ENCODE measurements at regions not wholly inside any gene's neighbourhood (a gene's known extent, or its start where the extent isn't known, plus 50 kb on each side); places are given as distances from the start of the nearest gene placed in this dataset.

GRCh38 chr5:133905424-133905823 is 63.0 kb downstream of the C5orf15 start:
- no peak for DNase-seq
- in situ Hi-C loops (cut with MboI; ENCODE audit: low pct_unique_long_range_greater_than_20kb, low sequenced_read_pairs): no loop called here

GRCh38 chr5:133904641-133905040 is 63.8 kb downstream of the C5orf15 start:
- DNase-seq: no peak
- in situ Hi-C loops (cut with MboI; ENCODE audit: low pct_unique_long_range_greater_than_20kb, low sequenced_read_pairs): no loop called here

DNA sequence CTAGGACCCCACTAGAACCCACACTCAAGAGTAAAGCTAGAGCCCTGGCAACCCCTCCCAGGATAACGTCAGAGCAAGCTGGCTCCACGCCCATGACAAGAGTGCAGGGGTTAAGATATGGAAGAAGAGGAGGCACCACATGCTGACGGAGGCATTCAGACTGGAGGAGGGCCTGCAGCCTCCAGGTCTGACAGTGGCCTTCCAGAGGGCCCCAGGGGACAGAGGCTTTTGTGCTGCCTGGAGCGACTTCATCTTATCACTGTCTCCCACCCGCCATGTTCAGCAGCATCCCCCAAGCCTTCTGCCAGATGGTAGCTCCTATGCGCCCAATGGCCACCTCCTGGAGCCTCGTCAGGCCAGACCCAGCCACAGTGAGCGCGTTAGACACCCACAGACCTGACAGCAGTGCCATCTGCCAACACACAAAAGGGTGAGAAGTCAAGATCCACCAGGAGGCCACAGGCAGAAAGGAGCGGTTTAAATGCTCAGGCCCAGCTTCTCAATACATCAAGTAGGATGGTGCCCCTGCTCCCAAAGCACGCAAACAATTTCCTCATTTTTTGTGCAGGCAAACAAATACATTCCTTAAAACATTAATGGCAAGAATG is 65.8 kb downstream of the C5orf15 start:
- in situ Hi-C loops (cut with MboI; ENCODE audit: low pct_unique_long_range_greater_than_20kb, low sequenced_read_pairs): no loop called here
- no peak for DNase-seq

DNA sequence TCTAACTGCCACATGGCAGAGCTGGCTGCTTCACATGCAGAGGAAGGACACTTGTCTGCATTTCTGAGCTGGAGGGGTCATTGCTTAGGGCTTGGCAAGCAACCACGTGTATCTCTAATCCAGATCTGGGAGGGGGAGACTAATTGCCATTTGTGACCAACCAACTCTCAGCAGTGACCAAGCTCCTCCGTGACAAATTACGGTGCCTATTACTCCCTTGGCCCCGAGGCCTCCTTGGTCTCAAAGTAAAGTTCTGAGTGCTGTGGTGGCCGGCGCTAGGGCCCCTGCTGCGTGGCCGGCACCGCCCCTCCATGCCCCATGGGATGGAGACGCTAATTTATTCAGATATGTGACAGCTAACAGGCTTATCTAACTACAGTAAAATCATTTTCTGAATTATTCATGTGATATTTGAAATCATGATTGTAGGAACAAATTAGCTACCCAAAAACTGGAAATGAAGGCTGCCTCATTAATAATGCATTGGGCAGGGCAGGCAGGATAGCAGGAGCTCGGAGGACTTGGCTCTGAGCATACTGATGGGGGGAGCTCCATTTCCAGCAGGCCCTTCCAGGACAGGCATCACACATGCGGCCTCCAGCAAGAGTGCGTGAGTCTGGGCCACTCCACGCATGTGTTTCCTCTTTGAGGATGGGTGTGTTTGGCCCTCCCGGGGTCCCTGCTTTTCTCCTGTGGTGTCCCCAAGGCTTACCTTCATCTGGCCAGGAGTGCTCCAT is 67.7 kb downstream of the C5orf15 start:
- in situ Hi-C loops (cut with MboI; ENCODE audit: low pct_unique_long_range_greater_than_20kb, low sequenced_read_pairs): no loop called here
- no peak for DNase-seq

DNA sequence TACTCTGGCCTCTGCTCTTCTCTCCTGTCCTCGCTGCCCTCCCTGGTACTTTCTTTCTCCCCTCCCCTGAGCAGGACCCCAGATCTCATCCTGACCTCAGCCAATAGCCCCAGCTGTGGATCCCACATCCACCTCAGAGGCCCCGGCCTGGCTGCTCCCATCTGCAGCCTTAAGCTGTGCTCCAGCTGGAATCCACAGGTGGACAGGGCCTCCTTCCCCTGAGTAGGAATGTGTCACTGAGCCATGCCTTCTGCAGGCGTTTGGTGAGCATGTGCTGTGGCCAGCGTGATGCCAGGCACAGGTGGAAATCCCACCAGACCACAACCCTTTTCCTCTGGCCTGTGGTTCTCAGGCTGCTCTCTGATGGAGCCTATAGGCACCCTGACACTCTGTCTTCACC is 68.9 kb downstream of the C5orf15 start:
- in situ Hi-C loops (cut with MboI; ENCODE audit: low pct_unique_long_range_greater_than_20kb, low sequenced_read_pairs): no loop called here

DNA sequence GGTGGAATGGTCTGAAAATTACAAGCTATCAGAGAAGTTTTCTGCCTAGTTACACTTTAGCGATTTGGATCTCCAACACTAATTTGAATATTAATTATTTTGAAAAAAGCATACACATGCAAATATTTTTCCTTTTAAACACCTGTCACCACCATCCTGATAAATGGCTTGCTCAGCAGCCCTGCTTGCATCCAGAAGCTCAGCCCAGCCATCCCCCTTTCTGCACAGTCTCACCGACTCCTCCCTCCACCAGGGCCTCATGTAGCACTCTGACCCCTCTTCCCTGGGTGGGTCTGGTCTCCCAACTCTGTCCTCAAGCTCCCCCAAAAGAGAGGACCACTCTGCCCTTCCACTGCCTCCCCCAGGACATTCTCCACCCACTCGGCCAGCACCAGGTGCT is 70.0 kb downstream of the C5orf15 start:
- in situ Hi-C loops (cut with MboI; ENCODE audit: low pct_unique_long_range_greater_than_20kb, low sequenced_read_pairs): no loop called here

More for the DNA sequence above, 68.9 kb downstream of the C5orf15 start:
- no peak for DNase-seq

DNA sequence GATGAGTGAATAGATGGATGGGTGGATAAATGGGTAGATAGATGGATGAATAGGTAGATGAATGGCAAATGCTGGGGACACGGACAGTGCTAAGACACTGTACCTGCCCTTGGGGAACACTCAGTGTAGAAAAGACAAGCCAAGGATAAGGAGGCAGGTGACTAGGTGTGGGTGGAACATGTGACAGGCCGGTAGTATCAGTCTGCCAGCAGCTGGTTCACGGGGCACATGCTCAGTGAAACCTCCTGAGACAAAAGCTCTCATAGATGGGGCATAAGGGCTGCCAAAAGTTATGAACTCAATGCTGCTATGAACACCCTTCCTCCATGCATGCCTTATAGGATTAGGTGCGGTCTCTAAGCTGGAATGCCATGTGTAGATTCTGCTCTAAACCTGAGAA is 71.0 kb downstream of the C5orf15 start:
- in situ Hi-C loops (cut with MboI; ENCODE audit: low pct_unique_long_range_greater_than_20kb, low sequenced_read_pairs): no loop called here
- DNase-seq: no peak

More for the DNA sequence above, 70.0 kb downstream of the C5orf15 start:
- DNase-seq: no peak

- DNase-seq: no peak
- in situ Hi-C loops (cut with MboI; ENCODE audit: low pct_unique_long_range_greater_than_20kb, low sequenced_read_pairs): no loop called here
These were observed 71.6 kb downstream of the C5orf15 start for GRCh38 chr5:133896873-133897272.

GRCh38 chr5:133895979-133896845 is 72.2 kb downstream of the C5orf15 start:
- no peak for DNase-seq
- in situ Hi-C loops (cut with MboI; ENCODE audit: low pct_unique_long_range_greater_than_20kb, low sequenced_read_pairs): no loop called here

GRCh38 chr5:133894143-133894542 is 74.3 kb downstream of the C5orf15 start:
- no peak for DNase-seq

DNA sequence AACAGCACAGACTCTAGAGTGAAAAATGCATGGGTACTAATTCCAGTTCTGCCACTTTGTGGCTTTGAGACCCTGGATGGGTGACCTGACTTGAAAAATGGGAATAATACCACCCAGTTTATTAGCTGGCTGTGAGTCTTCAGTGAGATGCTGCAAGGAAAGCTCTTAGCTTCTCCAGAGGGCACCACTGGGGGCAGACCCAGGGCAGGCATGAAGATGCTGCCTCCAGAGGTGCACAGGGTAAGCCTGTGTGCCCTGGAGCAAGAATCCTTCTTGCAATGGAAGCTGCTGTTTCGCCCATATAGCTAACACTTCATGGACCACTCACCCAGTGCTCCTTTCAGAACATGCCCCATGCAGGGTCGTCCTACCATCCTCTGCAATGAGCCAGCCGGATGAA is 75.7 kb downstream of the C5orf15 start:
- no peak for DNase-seq
- in situ Hi-C loops (cut with MboI; ENCODE audit: low pct_unique_long_range_greater_than_20kb, low sequenced_read_pairs): no loop called here

More at GRCh38 chr5:133894143-133894542, 74.3 kb downstream of the C5orf15 start:
- in situ Hi-C loops (cut with MboI; ENCODE audit: low pct_unique_long_range_greater_than_20kb, low sequenced_read_pairs): no loop called here

GRCh38 chr5:133892306-133892705 is 76.1 kb downstream of the C5orf15 start:
- in situ Hi-C loops (cut with MboI; ENCODE audit: low pct_unique_long_range_greater_than_20kb, low sequenced_read_pairs): no loop called here
- no peak for DNase-seq

GRCh38 chr5:133891390-133891789 is 77.0 kb downstream of the C5orf15 start:
- DNase-seq: no peak
- in situ Hi-C loops (cut with MboI; ENCODE audit: low pct_unique_long_range_greater_than_20kb, low sequenced_read_pairs): no loop called here

DNA sequence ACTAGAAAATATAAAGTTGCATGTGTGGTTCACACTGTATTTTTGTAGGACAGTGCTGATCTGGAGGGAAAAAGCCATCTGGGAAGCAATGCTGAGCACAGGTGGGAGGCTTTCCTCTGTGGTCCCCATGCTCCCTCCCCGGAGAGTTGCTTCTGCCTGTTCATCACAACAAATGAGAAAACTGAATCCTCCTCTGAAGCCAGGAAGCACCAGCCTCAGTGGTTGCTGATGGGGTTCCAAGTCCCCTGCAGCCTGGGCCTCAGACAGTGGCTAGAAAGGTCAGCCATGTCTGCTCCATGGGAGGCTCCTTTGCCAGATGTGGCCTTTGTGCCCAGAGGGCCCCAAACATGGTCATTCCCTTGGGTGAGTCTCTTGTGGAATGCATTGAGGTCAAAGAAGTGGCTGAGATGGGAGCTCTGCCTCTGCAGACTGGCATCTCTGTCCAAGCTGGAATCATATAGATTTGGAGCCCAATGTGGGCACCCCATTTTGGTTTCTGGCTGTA is 77.6 kb downstream of the C5orf15 start:
- in situ Hi-C loops (cut with MboI; ENCODE audit: low pct_unique_long_range_greater_than_20kb, low sequenced_read_pairs): no loop called here
- DNase-seq: no peak

- DNase-seq: no peak
- in situ Hi-C loops (cut with MboI; ENCODE audit: low pct_unique_long_range_greater_than_20kb, low sequenced_read_pairs): no loop called here
These were observed 78.1 kb downstream of the C5orf15 start for GRCh38 chr5:133890314-133890713.

- DNase-seq: no peak
- in situ Hi-C loops (cut with MboI; ENCODE audit: low pct_unique_long_range_greater_than_20kb, low sequenced_read_pairs): no loop called here
These were observed 79.0 kb downstream of the C5orf15 start for GRCh38 chr5:133889271-133889905.

DNA sequence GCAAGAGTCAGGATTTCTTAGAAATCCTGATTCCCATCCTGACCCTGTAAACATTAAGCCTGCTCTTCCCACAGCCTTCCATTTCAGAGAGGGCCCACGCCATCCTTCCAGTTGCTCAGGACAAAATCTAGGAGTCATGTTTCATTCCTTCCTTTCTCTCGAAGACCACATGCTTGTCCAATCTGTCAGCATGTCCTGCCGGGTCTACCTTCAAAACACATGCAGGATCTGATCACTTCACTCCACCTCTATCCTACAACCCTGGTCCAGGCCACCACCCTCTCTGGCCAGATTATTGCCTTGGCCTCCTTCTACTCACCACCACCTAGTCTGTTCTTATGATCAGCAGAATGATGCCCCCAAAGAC is 79.8 kb downstream of the C5orf15 start:
- no peak for DNase-seq
- in situ Hi-C loops (cut with MboI; ENCODE audit: low pct_unique_long_range_greater_than_20kb, low sequenced_read_pairs): no loop called here

GRCh38 chr5:133885566-133885965 is 82.9 kb downstream of the C5orf15 start:
- in situ Hi-C loops (cut with MboI; ENCODE audit: low pct_unique_long_range_greater_than_20kb, low sequenced_read_pairs): no loop called here
- no peak for DNase-seq

DNA sequence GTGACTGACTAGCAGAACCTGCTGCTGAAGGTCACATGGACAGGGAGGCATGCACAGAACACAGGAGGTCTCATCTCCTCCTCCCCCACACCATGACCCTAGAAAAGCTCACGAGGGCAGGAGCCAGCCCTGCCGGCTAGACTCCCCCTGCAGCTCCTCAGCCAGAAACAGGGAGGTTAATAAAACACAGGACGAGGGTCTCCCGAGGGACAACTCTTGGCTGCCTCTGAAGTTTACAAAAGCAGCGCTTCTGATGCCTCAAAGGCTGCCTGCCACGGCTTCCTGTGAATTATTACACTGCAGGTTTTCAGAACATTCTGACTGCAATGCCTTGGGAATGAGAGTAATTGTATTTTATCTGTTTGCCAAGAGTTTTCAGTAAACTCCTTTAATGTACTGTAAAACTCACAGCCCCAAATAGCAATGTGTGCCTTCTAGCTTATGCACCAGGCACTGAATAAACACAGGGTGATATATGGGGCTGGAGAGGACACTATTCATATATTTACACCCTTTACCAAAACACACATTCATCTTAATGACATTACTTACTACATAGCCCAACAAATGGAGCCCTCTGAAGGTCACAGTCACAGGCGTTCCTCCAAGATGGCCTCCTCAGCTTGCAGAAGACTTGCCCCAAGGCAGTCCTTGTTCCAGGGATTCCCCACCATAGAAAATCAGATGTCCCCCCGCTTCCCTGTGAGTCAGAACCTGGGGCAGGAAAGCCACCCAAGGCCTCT is 83.7 kb downstream of the C5orf15 start:
- no peak for DNase-seq
- in situ Hi-C loops (cut with MboI; ENCODE audit: low pct_unique_long_range_greater_than_20kb, low sequenced_read_pairs): no loop called here
